IMR-90 (cell line): ENCODE measurements at regions not wholly inside any gene's neighbourhood (a gene's known extent, or its start where the extent isn't known, plus 50 kb on each side); places are given as distances from the start of the nearest gene placed in this dataset.

Source experiments
- ATAC-seq: fragments of 200-7000 bp; cut with Tn5 transposase; 2 replicates; pipeline ENCODE4 v1.9.1; 2020; ENCODE audit warnings: low read depth, mild to moderate bottlenecking, moderate library complexity
- BruUV-seq: library from RNA; stranded (reverse); fragments of 400-500 nt; replicated peaks from 2 replicates; lab custom pipeline; 2021; lab: Mats Ljungman, UMichigan
- CTCF ChIA-PET: fragments of 300-600 bp; formaldehyde crosslinking; extraction: SDS; loops from one replicate; lab custom pipeline; 2021; ENCODE audit warnings: antibody characterized with exemption; lab: Yijun Ruan, JAX
- POLR2A ChIA-PET: fragments of 300-600 bp; sonication (Branson Sonifier 250); formaldehyde crosslinking; loops from one replicate; lab custom pipeline; 2022; ENCODE audit warnings: antibody characterized with exemption; ENCODE audit not compliant: unreplicated experiment; lab: Charles Lee
- DNase-seq: peaks from one replicate; pipeline ENCODE4 v3.0.0; 2013
- H2AFZ ChIP-seq: replicated peaks from 2 replicates; pipeline ENCODE3; 2013; ENCODE audit warnings: low read length, mild to moderate bottlenecking; ENCODE audit not compliant: poor library complexity
- H2AK5ac ChIP-seq: 2 replicates; pipeline ENCODE4 v1.6.1; 2013; ENCODE audit warnings: low read depth, low read length, inconsistent platforms
- H2AK9ac ChIP-seq: replicated peaks from 2 replicates; pipeline ENCODE3; 2013; ENCODE audit warnings: mild to moderate bottlenecking, low read depth, low read length, moderate library complexity; ENCODE audit not compliant: poor library complexity
- H2BK120ac ChIP-seq: 2 replicates; pipeline ENCODE4 v1.6.1; 2013; ENCODE audit warnings: low read depth, low read length, inconsistent platforms
- H2BK15ac ChIP-seq: 3 replicates; pipeline ENCODE4 v1.6.1; 2013; ENCODE audit warnings: low read depth, low read length, inconsistent platforms
- H2BK20ac ChIP-seq: 2 replicates; pipeline ENCODE4 v1.6.1; 2013; ENCODE audit warnings: low read depth, mild to moderate bottlenecking, inconsistent platforms, low read length, moderate library complexity
- H2BK5ac ChIP-seq: 2 replicates; pipeline ENCODE4 v1.6.1; 2013; ENCODE audit warnings: mild to moderate bottlenecking, low read depth, low read length, inconsistent platforms; ENCODE audit not compliant: poor library complexity, severe bottlenecking
- H3K14ac ChIP-seq: replicated peaks from 2 replicates; pipeline ENCODE4 v1.6.1; 2013; ENCODE audit warnings: low read depth, low read length, inconsistent platforms
- H3K18ac ChIP-seq: 2 replicates; pipeline ENCODE4 v1.6.1; 2013; ENCODE audit warnings: low read depth, low read length, control low read depth
- H3K23ac ChIP-seq: 2 replicates; pipeline ENCODE4 v1.6.1; 2013; ENCODE audit warnings: low read depth, low read length, inconsistent platforms
- H3K27ac ChIP-seq: 2 replicates; pipeline ENCODE4 v1.5.1; 2013; ENCODE audit warnings: mild to moderate bottlenecking, control low read depth, low read length; ENCODE audit not compliant: insufficient read depth
- H3K27me3 ChIP-seq: 2 replicates; pipeline ENCODE4 v1.6.1; 2013; ENCODE audit warnings: low read length; ENCODE audit not compliant: control insufficient read depth, insufficient read depth
- H3K36me3 ChIP-seq: 2 replicates; pipeline ENCODE4 v1.6.1; 2013; ENCODE audit warnings: low read length, mixed read lengths; ENCODE audit not compliant: control insufficient read depth, insufficient read depth
- H3K4ac ChIP-seq: 2 replicates; pipeline ENCODE4 v1.6.1; 2013; ENCODE audit warnings: low read depth, low read length, inconsistent platforms
- H3K4me1 ChIP-seq: 2 replicates; pipeline ENCODE4 v1.6.1; 2013; ENCODE audit warnings: low read length, mixed read lengths; ENCODE audit not compliant: control insufficient read depth, insufficient read depth
- H3K4me2 ChIP-seq: 2 replicates; pipeline ENCODE4 v1.6.1; 2013; ENCODE audit warnings: low read depth, mild to moderate bottlenecking, control low read depth, low read length, moderate library complexity
- H3K4me3 ChIP-seq: 2 replicates; pipeline ENCODE4 v1.5.1; 2013; ENCODE audit warnings: low read depth, mild to moderate bottlenecking, control low read depth, low read length, moderate library complexity; ENCODE audit not compliant: insufficient read depth
- H3K56ac ChIP-seq: 2 replicates; pipeline ENCODE4 v1.6.1; 2013; ENCODE audit warnings: low read length, inconsistent platforms; ENCODE audit not compliant: insufficient read depth; ENCODE audit errors: extremely low read depth
- H3K79me1 ChIP-seq, 2 experiments: 2 replicates each; pipeline ENCODE4 v1.6.1; 2013; ENCODE audit warnings: low read length in 2 of 2, inconsistent platforms in 1 of 2, low read depth in 1 of 2
- H3K9ac ChIP-seq: 2 replicates; pipeline ENCODE4 v1.6.1; 2013; ENCODE audit warnings: low read depth, low read length, control low read depth
- H3K9me1 ChIP-seq: 2 replicates; pipeline ENCODE4 v1.6.1; 2013; ENCODE audit warnings: low read length, inconsistent platforms; ENCODE audit not compliant: insufficient read depth
- H3K9me3 ChIP-seq: 2 replicates; pipeline ENCODE4 v1.6.1; 2013; ENCODE audit warnings: low read length; ENCODE audit not compliant: control insufficient read depth, insufficient read depth
- H4K20me1 ChIP-seq: 2 replicates; pipeline ENCODE4 v1.6.1; 2013; ENCODE audit warnings: low read length, inconsistent platforms; ENCODE audit not compliant: insufficient read depth
- H4K5ac ChIP-seq: 2 replicates; pipeline ENCODE4 v1.6.1; 2013; ENCODE audit warnings: mild to moderate bottlenecking, low read depth, low read length, control low read depth
- H4K8ac ChIP-seq, 2 experiments: 2 replicates each; pipeline ENCODE4 v1.6.1; 2013; ENCODE audit warnings: low read depth in 2 of 2, low read length in 2 of 2, control low read depth in 1 of 2, inconsistent platforms in 1 of 2
- H4K91ac ChIP-seq: 2 replicates; pipeline ENCODE4 v1.6.1; 2013; ENCODE audit warnings: low read depth, low read length, inconsistent platforms; ENCODE audit not compliant: insufficient read depth
- BHLHE40 ChIP-seq: fragments of 150-350 bp; IDR thresholded peaks from 2 replicates; pipeline ENCODE4 v1.6.1; 2016; ENCODE audit warnings: mild to moderate bottlenecking, low read depth, low read length
- CHD1 ChIP-seq: IDR thresholded peaks from 2 replicates; pipeline ENCODE4 v1.6.1; 2012; ENCODE audit warnings: low read depth, low read length, improper control_type of control experiment
- CTCF ChIP-seq: conservative IDR thresholded peaks from 2 replicates; pipeline ENCODE4 v1.5.1; 2012; ENCODE audit warnings: mild to moderate bottlenecking, low read depth, low read length, improper control_type of control experiment
- FOS ChIP-seq: fragments of 150-350 bp; IDR thresholded peaks from 2 replicates; pipeline ENCODE4 v1.6.1; 2016; ENCODE audit warnings: low read depth, low read length
- MAFK ChIP-seq: IDR thresholded peaks from 2 replicates; pipeline ENCODE4 v1.6.1; 2012; ENCODE audit warnings: low read depth, low read length, improper control_type of control experiment
- MXI1 ChIP-seq: IDR thresholded peaks from 2 replicates; pipeline ENCODE4 v1.6.1; 2012; ENCODE audit warnings: low read depth, mild to moderate bottlenecking, low read length, moderate library complexity, borderline replicate concordance
- POLR2A ChIP-seq: IDR thresholded peaks from 2 replicates; pipeline ENCODE4 v1.6.1; 2012; ENCODE audit warnings: mild to moderate bottlenecking, low read depth, low read length
- RCOR1 ChIP-seq: IDR thresholded peaks from 2 replicates; pipeline ENCODE4 v1.6.1; 2012; ENCODE audit warnings: mild to moderate bottlenecking, low read length, improper control_type of control experiment; ENCODE audit not compliant: insufficient replicate concordance
- SMC3 ChIP-seq: fragments of 150-350 bp; IDR thresholded peaks from 2 replicates; pipeline ENCODE4 v1.6.1; 2016; ENCODE audit warnings: low read depth, mild to moderate bottlenecking, antibody characterized with exemption, low read length, moderate library complexity
- WGBS, 2 experiments: methylation state at CpG; one replicate each; pipeline versions ENCODE4 v1.1.5 to v1.1.7; 2013; ENCODE audit warnings: missing lambda C conversion rate in 2 of 2; ENCODE audit not compliant: insufficient read length in 1 of 2; ENCODE audit errors: extremely low coverage in 2 of 2; 5-methylcytosine and 5-hydroxymethylcytosine counted together
- dilution Hi-C: fragments of 300-500 bp; cut with HindIII; formaldehyde crosslinking; loops from one replicate; pipeline ENCODE4 v1.14.3; 2018; ENCODE audit warnings: low sequenced_read_pairs; ENCODE audit not compliant: unreplicated experiment
- in situ Hi-C: fragments of 300-500 bp; cut with MboI; formaldehyde crosslinking; loops from 3 replicates; pipeline ENCODE4 v1.14.3; 2019; ENCODE audit warnings: low sequenced_read_pairs, inconsistent platforms, mixed read lengths
- intact Hi-C: fragments of 100-400 bp; cut with micrococcal nuclease; formaldehyde crosslinking; loops from 2 replicates; pipeline ENCODE4 v1.10.0; 2022
- TF ChIP-seq, protein P1 (sequence below): fragments of 150-350 bp; IDR thresholded peaks from 2 replicates; pipeline ENCODE4 v1.6.1; 2017; ENCODE audit warnings: mild to moderate bottlenecking, antibody characterized with exemption, low read length, low read depth

GRCh38 chr4:24026596-24026995 lies 136.7 kb upstream of the PPARGC1A start:
- no peak overlapping the region for H3K18ac ChIP-seq
- DNase-seq (no peak), ATAC-seq (no peak)
- H3K4me3 ChIP-seq = no peak overlapping the region
- no peaks in the 10 kb centered on the region for H3K9me3 ChIP-seq
- POLR2A ChIA-PET = no interaction called here
- H3K56ac ChIP-seq = no peak overlapping the region
- no TSS peak for BruUV-seq
- no peak overlapping the region for H3K4me2 ChIP-seq
- H4K5ac ChIP-seq = no peak overlapping the region
- no CpG with 5 or more reads among the region's 4 CpGs for WGBS, 2 experiments
- H3K4ac ChIP-seq = no peak overlapping the region
- H3K27ac ChIP-seq = no peak overlapping the region
- H2AFZ ChIP-seq = no peak overlapping the region
- no peak overlapping the region for H3K14ac ChIP-seq
- no peak overlapping the region for H2BK15ac ChIP-seq
- H2AK5ac ChIP-seq = no peak overlapping the region
- in situ Hi-C loops (no loop called here), dilution Hi-C loops (no loop called here), intact Hi-C loops (no loop called here)
- H3K36me3 ChIP-seq = no peaks in the 10 kb centered on the region
- H2AK9ac ChIP-seq = no peak overlapping the region
- H4K8ac ChIP-seq = no peak overlapping the region
- no peaks in the 10 kb centered on the region for H4K20me1 ChIP-seq
- H3K9me1 ChIP-seq = peaks cover 5% of the 10 kb centered on the region
- TF ChIP-seq MXI1 (no peak), FOS (no peak), CTCF (no peak), MAFK (no peak), BHLHE40 (no peak), SMC3 (no peak), RCOR1 (no peak), POLR2A (no peak), CHD1 (no peak)
- TF ChIP-seq, protein P1, sequence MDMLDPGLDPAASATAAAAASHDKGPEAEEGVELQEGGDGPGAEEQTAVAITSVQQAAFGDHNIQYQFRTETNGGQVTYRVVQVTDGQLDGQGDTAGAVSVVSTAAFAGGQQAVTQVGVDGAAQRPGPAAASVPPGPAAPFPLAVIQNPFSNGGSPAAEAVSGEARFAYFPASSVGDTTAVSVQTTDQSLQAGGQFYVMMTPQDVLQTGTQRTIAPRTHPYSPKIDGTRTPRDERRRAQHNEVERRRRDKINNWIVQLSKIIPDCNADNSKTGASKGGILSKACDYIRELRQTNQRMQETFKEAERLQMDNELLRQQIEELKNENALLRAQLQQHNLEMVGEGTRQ = no peak
- no peak overlapping the region for H2BK20ac ChIP-seq
- H3K23ac ChIP-seq = no peak overlapping the region
- no peak overlapping the region for H4K91ac ChIP-seq
- no peaks in the 10 kb centered on the region for H3K79me1 ChIP-seq
- no peak overlapping the region for H2BK5ac ChIP-seq
- H3K27me3 ChIP-seq = no peaks in the 10 kb centered on the region; the same call in 1 of the 2 replicates
- no peak overlapping the region for H2BK120ac ChIP-seq
- H3K9ac ChIP-seq = no peak overlapping the region
- peaks cover 9% of the 10 kb centered on the region for H3K4me1 ChIP-seq
- CTCF ChIA-PET = no interaction called here
